SK-MEL-5 (cell line): ENCODE measurements at regions not wholly inside any gene's neighbourhood (a gene's known extent, or its start where the extent isn't known, plus 50 kb on each side); places are given as distances from the start of the nearest gene placed in this dataset.
A peak's percentile ranks its signal among the peaks of the same experiment; 100 is the strongest.

ENCODE experiments used
- DNase-seq: peaks from one replicate; pipeline ENCODE4 v3.0.0-alpha.2; 2016; ENCODE audit warnings: low read depth, low spot score
- in situ Hi-C: cut with HindIII; loops from 2 replicates; pipeline ENCODE4 v1.10.0; 2016; ENCODE audit warnings: low sequenced_read_pairs, high pct_unique_total_duplicates, low pct_unique_long_range_greater_than_20kb

GRCh38 chr6:90440586-90441283, 144.1 kb upstream of the BACH2 start:
- in situ Hi-C loops = no loop called here
- DNase-seq = no peak

- in situ Hi-C loops = no loop called here
- no peak for DNase-seq
These were observed 142.9 kb upstream of the BACH2 start for GRCh38 chr6:90439586-90439985.

GRCh38 chr6:90436403-90436802, 139.8 kb upstream of the BACH2 start:
- in situ Hi-C loops = no loop called here
- peak; percentile 26 for DNase-seq

- in situ Hi-C loops = no loop called here
- DNase-seq = peak; percentile 24
These were observed 138.7 kb upstream of the BACH2 start for GRCh38 chr6:90435207-90435899.

- DNase-seq = peak; percentile 34
- in situ Hi-C loops = no loop called here
These were observed 137.5 kb upstream of the BACH2 start for GRCh38 chr6:90434094-90434493.

GRCh38 chr6:90432937-90433336, 136.3 kb upstream of the BACH2 start:
- no peak for DNase-seq

GRCh38 chr6:90432041-90432775, 135.6 kb upstream of the BACH2 start:
- in situ Hi-C loops = no loop called here
- DNase-seq = no peak

More at GRCh38 chr6:90432937-90433336, 136.3 kb upstream of the BACH2 start:
- in situ Hi-C loops = no loop called here

GRCh38 chr6:90431576-90431975, 134.9 kb upstream of the BACH2 start:
- in situ Hi-C loops = no loop called here
- DNase-seq = no peak

- in situ Hi-C loops = no loop called here
- no peak for DNase-seq
These were observed 133.1 kb upstream of the BACH2 start for GRCh38 chr6:90429713-90430112.

- DNase-seq = no peak
- in situ Hi-C loops = no loop called here
These were observed 131.9 kb upstream of the BACH2 start for GRCh38 chr6:90428514-90428913.

GRCh38 chr6:90425161-90425641, 128.6 kb upstream of the BACH2 start:
- DNase-seq = no peak
- in situ Hi-C loops = no loop called here

- in situ Hi-C loops = no loop called here
- no peak for DNase-seq
These were observed 127.9 kb upstream of the BACH2 start for GRCh38 chr6:90424580-90424979.

GRCh38 chr6:90421666-90422065, 125.0 kb upstream of the BACH2 start:
- in situ Hi-C loops = no loop called here
- peak; percentile 73 for DNase-seq

- no peak for DNase-seq
- in situ Hi-C loops = no loop called here
These were observed 123.9 kb upstream of the BACH2 start for GRCh38 chr6:90420500-90420899.

- DNase-seq = no peak
- in situ Hi-C loops = no loop called here
These were observed 120.7 kb upstream of the BACH2 start for GRCh38 chr6:90417385-90417784.

- DNase-seq = no peak
- in situ Hi-C loops = no loop called here
These were observed 119.7 kb upstream of the BACH2 start for GRCh38 chr6:90416322-90416721.

GRCh38 chr6:90415178-90415577, 118.5 kb upstream of the BACH2 start:
- in situ Hi-C loops = no loop called here
- DNase-seq = no peak

- DNase-seq = no peak
- in situ Hi-C loops = no loop called here
These were observed 117.7 kb upstream of the BACH2 start for GRCh38 chr6:90414352-90414751.
